ENCODE measurements at regions not wholly inside any gene's neighbourhood (a gene's known extent, or its start where the extent isn't known, plus 50 kb on each side); places are given as distances from the start of the nearest gene placed in this dataset.

DNA sequence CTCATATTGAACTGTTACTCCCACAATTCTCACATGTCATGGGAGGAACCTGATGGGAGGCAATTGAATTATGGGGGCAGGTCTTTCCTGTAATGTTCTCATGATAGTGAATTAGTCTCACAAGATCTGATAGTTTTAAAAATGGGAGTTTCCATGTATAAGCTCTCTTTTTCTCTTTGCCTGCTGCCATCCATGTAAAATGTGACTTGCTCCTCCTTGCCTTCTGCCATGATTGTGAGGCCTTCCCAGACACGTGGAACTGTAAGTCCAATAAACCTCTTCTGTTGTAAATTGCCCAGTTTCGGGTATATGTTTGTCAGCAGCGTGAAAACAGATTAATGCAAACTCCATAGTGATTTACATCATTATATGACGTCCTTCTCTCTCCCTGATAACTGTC, 759.7 kb upstream of the RGS18 start:
- H3K4me2 ChIP-seq (ENCODE audit: low read depth, low read length) = no peak overlapping the region
- in situ Hi-C loops (cut with HindIII; ENCODE audit: extremely low pct_ligation_motif_present, low pct_unique_long_range_greater_than_20kb) = no loop called here
- ChIA-PET POLR2A (no interaction called here), CTCF (ENCODE audit: low intra/inter-chr PET ratio, low total read pairs) (no interaction called here)
- TF ChIP-seq CBFB (CRISPR knock-in tag; IDR thresholded peaks at IDR 0.05) (no peak), NFRKB (IDR thresholded peaks at IDR 0.05) (no peak), U2AF1 (optimal IDR thresholded peaks at IDR 0.05; ENCODE audit: low read depth, low read length) (no peak), PAWR (CRISPR knock-in tag; IDR thresholded peaks at IDR 0.05; ENCODE audit: borderline replicate concordance) (no peak), SALL1 (CRISPR knock-in tag; IDR thresholded peaks at IDR 0.05) (no peak), ELF1 (CRISPR knock-in tag; IDR thresholded peaks at IDR 0.05) (no peak), CENPX (CRISPR knock-in tag; IDR thresholded peaks at IDR 0.05) (no peak), ZNF44 (CRISPR knock-in tag; IDR thresholded peaks at IDR 0.05) (no peak), ATM (IDR thresholded peaks at IDR 0.05; ENCODE audit: borderline replicate concordance) (no peak), HMGA1 (CRISPR knock-in tag; conservative IDR thresholded peaks at IDR 0.05) (no peak)
- TF ChIP-seq, protein P1, sequence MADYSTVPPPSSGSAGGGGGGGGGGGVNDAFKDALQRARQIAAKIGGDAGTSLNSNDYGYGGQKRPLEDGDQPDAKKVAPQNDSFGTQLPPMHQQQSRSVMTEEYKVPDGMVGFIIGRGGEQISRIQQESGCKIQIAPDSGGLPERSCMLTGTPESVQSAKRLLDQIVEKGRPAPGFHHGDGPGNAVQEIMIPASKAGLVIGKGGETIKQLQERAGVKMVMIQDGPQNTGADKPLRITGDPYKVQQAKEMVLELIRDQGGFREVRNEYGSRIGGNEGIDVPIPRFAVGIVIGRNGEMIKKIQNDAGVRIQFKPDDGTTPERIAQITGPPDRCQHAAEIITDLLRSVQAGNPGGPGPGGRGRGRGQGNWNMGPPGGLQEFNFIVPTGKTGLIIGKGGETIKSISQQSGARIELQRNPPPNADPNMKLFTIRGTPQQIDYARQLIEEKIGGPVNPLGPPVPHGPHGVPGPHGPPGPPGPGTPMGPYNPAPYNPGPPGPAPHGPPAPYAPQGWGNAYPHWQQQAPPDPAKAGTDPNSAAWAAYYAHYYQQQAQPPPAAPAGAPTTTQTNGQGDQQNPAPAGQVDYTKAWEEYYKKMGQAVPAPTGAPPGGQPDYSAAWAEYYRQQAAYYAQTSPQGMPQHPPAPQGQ (CRISPR knock-in tag; IDR thresholded peaks at IDR 0.05; ENCODE audit: borderline replicate concordance) = no peak
- TF ChIP-seq, protein P2, sequence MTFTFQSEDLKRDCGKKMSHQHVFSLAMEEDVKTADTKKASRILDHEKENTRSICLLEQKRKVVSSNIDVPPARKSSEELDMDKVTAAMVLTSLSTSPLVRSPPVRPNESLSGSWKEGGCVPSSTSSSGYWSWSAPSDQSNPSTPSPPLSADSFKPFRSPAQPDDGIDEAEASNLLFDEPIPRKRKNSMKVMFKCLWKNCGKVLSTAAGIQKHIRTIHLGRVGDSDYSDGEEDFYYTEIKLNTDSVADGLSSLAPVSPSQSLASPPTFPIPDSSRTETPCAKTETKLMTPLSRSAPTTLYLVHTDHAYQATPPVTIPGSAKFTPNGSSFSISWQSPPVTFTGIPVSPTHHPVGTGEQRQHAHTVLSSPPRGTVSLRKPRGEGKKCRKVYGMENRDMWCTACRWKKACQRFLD (CRISPR knock-in tag; IDR thresholded peaks at IDR 0.05; ENCODE audit: borderline replicate concordance) = no peak
- no peaks in the 10 kb centered on the region for H3K36me3 ChIP-seq (replicated peaks in 1 of 2; ENCODE audit: control insufficient read depth in 1 of 2, insufficient read depth in 2 of 2, low read length in 2 of 2)
- DNase-seq (ENCODE audit: low spot score) (no peak), ATAC-seq (no peak), FAIRE-seq (no peak)
- H3K9me3 ChIP-seq (ENCODE audit: low read length) = peaks cover 22% of the 10 kb centered on the region
- no TSS peak for BruUV-seq (replicated peaks)
- H3K9ac ChIP-seq (ENCODE audit: insufficient read depth, low read depth, low read length) = no peak overlapping the region
- no peak overlapping the region for H3K27ac ChIP-seq (ENCODE audit: extremely low read length, insufficient read depth, low read length)
- intact Hi-C loops (cut with micrococcal nuclease; ENCODE audit: unreplicated experiment) = no loop called here
- WGBS (ENCODE audit: low lambda C conversion rate) = 0% methylated on average over 4 of the region's 4 CpGs
- no peak overlapping the region for H2AFZ ChIP-seq (ENCODE audit: low read length)
- no peaks in the 10 kb centered on the region for H3K4me1 ChIP-seq (ENCODE audit: insufficient read depth, low read length)
- H4K20me1 ChIP-seq (ENCODE audit: insufficient read depth, low read length) = no peaks in the 10 kb centered on the region
- H3K4me3 ChIP-seq (replicated peaks in 1 of 3; ENCODE audit: insufficient read depth in 1 of 3, low read depth in 2 of 3, low read length in 3 of 3) = no peak overlapping the region
- no peaks in the 10 kb centered on the region for H3K79me2 ChIP-seq (ENCODE audit: insufficient read depth, low read length)
- H3K27me3 ChIP-seq (ENCODE audit: control insufficient read depth in 1 of 2, insufficient read depth in 2 of 2, low read length in 2 of 2) = no peaks in the 10 kb centered on the region

Measured in HepG2 (cell line).